ENCODE measurements at regions not wholly inside any gene's neighbourhood (a gene's known extent, or its start where the extent isn't known, plus 50 kb on each side); places are given as distances from the start of the nearest gene placed in this dataset.

DNA sequence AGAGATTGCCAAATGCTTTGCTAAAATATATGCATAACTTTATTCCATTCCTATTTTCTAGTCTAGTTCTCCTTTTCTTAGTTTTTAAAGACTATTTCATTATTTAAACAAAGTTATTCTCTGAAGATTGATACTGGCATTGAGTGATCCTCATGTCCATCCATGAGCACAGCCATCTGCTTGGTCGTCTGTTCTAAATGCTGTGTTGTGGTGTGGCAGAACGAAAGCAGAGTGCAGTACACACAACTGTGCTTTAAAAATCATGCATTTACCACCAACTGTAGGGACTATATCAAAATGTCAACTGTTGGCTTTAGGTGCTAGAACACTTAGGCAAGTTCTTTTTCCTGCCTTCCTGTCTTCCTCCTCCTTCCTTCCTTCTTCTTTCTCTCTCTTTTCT is 226.6 kb downstream of the ACKR3 start:
- TF ChIP-seq POLR2A (IDR thresholded peaks at IDR 0.05; ENCODE audit: low read length) (no peak), GATA1 (IDR thresholded peaks at IDR 0.05; ENCODE audit: low read depth, low read length) (no peak)

Data from erythroblast (primary cell).